SK-N-SH (cell line): ENCODE measurements at regions not wholly inside any gene's neighbourhood (a gene's known extent, or its start where the extent isn't known, plus 50 kb on each side); places are given as distances from the start of the nearest gene placed in this dataset.

ENCODE experiments used
- CTCF ChIA-PET: fragments of 300-600, 350-600 bp; formaldehyde crosslinking; extraction: SDS; loops from one replicate; lab custom pipeline; 2021; lab: Yijun Ruan, JAX
- POLR2A ChIA-PET: fragments of 350-600 bp; sonication (Branson Sonifier 250); formaldehyde crosslinking; extraction: SDS; loops from one replicate; lab custom pipeline; 2020; ENCODE audit warnings: antibody characterized with exemption, inconsistent platforms; lab: Yijun Ruan, JAX
- DNase-seq: peaks from one replicate; pipeline ENCODE4 v3.0.0; 2012
- H2AFZ ChIP-seq: fragments of 200-600 bp; sonication (generic); 2 replicates; pipeline ENCODE4 v1.8.1; 2016; ENCODE audit warnings: antibody characterized with exemption, mild to moderate bottlenecking, low read depth
- H3F3A ChIP-seq: fragments of 200-600 bp; sonication (generic); replicated peaks from 2 replicates; pipeline ENCODE3; 2016; ENCODE audit warnings: antibody characterized with exemption, mild to moderate bottlenecking; ENCODE audit not compliant: insufficient read depth
- H3K27ac ChIP-seq, 2 experiments: fragments of 200-500 bp in 1 of 2; fragments of 200-600 bp in 1 of 2; sonication (Bioruptor generic) in 1 of 2; sonication (generic), shearing (Covaris generic) in 1 of 2; 2 replicates each; pipeline versions ENCODE4 v1.5.1 to v1.6.1; 2014 to 2016; ENCODE audit warnings: low read depth in 2 of 2, inconsistent platforms in 1 of 2, low read length in 1 of 2, mild to moderate bottlenecking in 1 of 2, mixed read lengths in 1 of 2
- H3K27me3 ChIP-seq: fragments of 200-600 bp; sonication (generic), shearing (Covaris generic); 2 replicates; pipeline ENCODE4 v1.6.1; 2016; ENCODE audit warnings: mixed run types; ENCODE audit not compliant: insufficient read depth
- H3K36me3 ChIP-seq, 2 experiments: fragments of 200-500 bp in 1 of 2; fragments of 200-600 bp in 1 of 2; sonication (Bioruptor generic) in 1 of 2; sonication (generic) in 1 of 2; replicated peaks in 1 of 2; 2 replicates each; pipeline versions ENCODE3 to v1.5.1; 2014 to 2016; ENCODE audit warnings: low read length in 1 of 2, mild to moderate bottlenecking in 1 of 2; ENCODE audit not compliant: insufficient read depth in 2 of 2, control insufficient read depth in 1 of 2
- H3K4me1 ChIP-seq, 2 experiments: fragments of 200-500 bp in 1 of 2; fragments of 200-600 bp in 1 of 2; sonication (Bioruptor generic) in 1 of 2; sonication (generic), shearing (Covaris generic) in 1 of 2; 2 replicates each; pipeline versions ENCODE4 v1.5.1 to v1.6.1; 2014 to 2016; ENCODE audit warnings: low read depth in 1 of 2, low read length in 1 of 2, mixed run types in 1 of 2; ENCODE audit not compliant: insufficient read depth in 2 of 2, control insufficient read depth in 1 of 2
- H3K4me2 ChIP-seq: fragments of 200-600 bp; sonication (generic), shearing (Covaris generic); 2 replicates; pipeline ENCODE4 v1.6.1; 2017; ENCODE audit warnings: mixed run types
- H3K4me3 ChIP-seq, 2 experiments: fragments of 200-500 bp in 1 of 2; fragments of 200-600 bp in 1 of 2; sonication (Bioruptor generic) in 1 of 2; sonication (generic), shearing (Covaris generic) in 1 of 2; 2 replicates each; pipeline versions ENCODE4 v1.5.1 to v1.8.1; 2014 to 2016; ENCODE audit warnings: low read depth in 2 of 2, inconsistent platforms in 1 of 2, low read length in 1 of 2, mild to moderate bottlenecking in 1 of 2, mixed read lengths in 1 of 2, moderate library complexity in 1 of 2
- H3K79me2 ChIP-seq: fragments of 200-600 bp; sonication (generic); 2 replicates; pipeline ENCODE4 v1.8.1; 2017; ENCODE audit warnings: mild to moderate bottlenecking; ENCODE audit not compliant: insufficient read depth
- H3K9ac ChIP-seq: fragments of 200-600 bp; sonication (generic); 2 replicates; pipeline ENCODE4 v1.6.1; 2017; ENCODE audit warnings: mixed run types
- H3K9me2 ChIP-seq: fragments of 200-600 bp; sonication (generic); 2 replicates; pipeline ENCODE4 v1.6.1; 2017; ENCODE audit warnings: mixed run types
- H3K9me3 ChIP-seq: fragments of 200-600 bp; sonication (generic); 2 replicates; pipeline ENCODE4 v1.6.1; 2017; ENCODE audit warnings: mixed run types, mild to moderate bottlenecking, moderate library complexity
- H4K20me1 ChIP-seq: fragments of 200-600 bp; sonication (generic); 2 replicates; pipeline ENCODE4 v1.6.1; 2017; ENCODE audit warnings: mild to moderate bottlenecking, mixed run types; ENCODE audit not compliant: insufficient read depth
- ELF1 ChIP-seq: IDR thresholded peaks from 2 replicates; pipeline ENCODE4 v1.4.0; 2012
- EP300 ChIP-seq, 2 experiments: IDR thresholded peaks; 2 replicates each; pipeline versions ENCODE4 v1.4.0 to v1.6.1; 2012; ENCODE audit warnings: borderline replicate concordance in 1 of 2, low read depth in 1 of 2, low read length in 1 of 2
- EZH2phosphoT487 ChIP-seq: fragments of 200-600 bp; sonication (generic); IDR thresholded peaks from 2 replicates; pipeline ENCODE4 v1.6.1; 2017; ENCODE audit warnings: low read depth, mixed run types, mild to moderate bottlenecking, antibody characterized with exemption, moderate library complexity, borderline replicate concordance
- FOSL2 ChIP-seq: IDR thresholded peaks from 2 replicates; pipeline ENCODE4 v1.4.0; 2012; ENCODE audit warnings: low read depth, mild to moderate bottlenecking, moderate library complexity, borderline replicate concordance
- FOXJ3 ChIP-seq: sonication (generic); formaldehyde crosslinking; IDR thresholded peaks from 2 replicates; pipeline ENCODE4 v1.5.1; 2020; ENCODE audit warnings: mild to moderate bottlenecking, missing genetic modification reagents
- FOXM1 ChIP-seq: IDR thresholded peaks from 2 replicates; pipeline ENCODE4 v1.4.0; 2012; ENCODE audit warnings: low read depth, mild to moderate bottlenecking
- GABPA ChIP-seq: IDR thresholded peaks from 2 replicates; pipeline ENCODE4 v1.4.0; 2012; ENCODE audit warnings: low read depth, mild to moderate bottlenecking
- JUND ChIP-seq: IDR thresholded peaks from 2 replicates; pipeline ENCODE4 v1.4.0; 2012
- MAX ChIP-seq: IDR thresholded peaks from 2 replicates; pipeline ENCODE4 v1.4.0; 2012; ENCODE audit warnings: low read depth
- MEF2A ChIP-seq: IDR thresholded peaks from 2 replicates; pipeline ENCODE4 v1.4.0; 2012; ENCODE audit warnings: low read depth, borderline replicate concordance
- NFIC ChIP-seq: IDR thresholded peaks from 2 replicates; pipeline ENCODE4 v1.4.0; 2012; ENCODE audit warnings: borderline replicate concordance
- RCOR1 ChIP-seq: fragments of 150-350 bp; IDR thresholded peaks from 2 replicates; pipeline ENCODE4 v1.6.1; 2017; ENCODE audit warnings: antibody characterized with exemption, low read length
- SMC3 ChIP-seq: IDR thresholded peaks from 2 replicates; pipeline ENCODE4 v1.6.1; 2012; ENCODE audit warnings: low read depth, low read length, improper control_type of control experiment
- TCF12 ChIP-seq: IDR thresholded peaks from 2 replicates; pipeline ENCODE4 v1.4.0; 2012
- TEAD4 ChIP-seq: IDR thresholded peaks from 2 replicates; pipeline ENCODE4 v1.4.0; 2012; ENCODE audit warnings: mild to moderate bottlenecking, borderline replicate concordance; ENCODE audit not compliant: insufficient read depth
- WGBS: methylation state at CpG from one replicate; pipeline ENCODE4 v1.1.6; 2017; ENCODE audit warnings: low lambda C conversion rate; 5-methylcytosine and 5-hydroxymethylcytosine counted together
- TF ChIP-seq, protein P1 (sequence below): IDR thresholded peaks from 2 replicates; pipeline ENCODE4 v1.6.1; 2012; ENCODE audit warnings: mild to moderate bottlenecking, low read depth, low read length, moderate library complexity
- TF ChIP-seq, protein P2 (sequence below): IDR thresholded peaks from 2 replicates; pipeline ENCODE4; 2012
- TF ChIP-seq, protein P3 (sequence below): fragments of 200-600 bp; sonication (generic); IDR thresholded peaks from 2 replicates; pipeline ENCODE4 v1.6.1; 2017; ENCODE audit warnings: antibody characterized with exemption, mild to moderate bottlenecking, moderate library complexity
- TF ChIP-seq, protein P4 (sequence below): IDR thresholded peaks from 2 replicates; pipeline ENCODE4 v1.4.0; 2012; ENCODE audit warnings: low read depth, borderline replicate concordance

- TF ChIP-seq, protein P1, sequence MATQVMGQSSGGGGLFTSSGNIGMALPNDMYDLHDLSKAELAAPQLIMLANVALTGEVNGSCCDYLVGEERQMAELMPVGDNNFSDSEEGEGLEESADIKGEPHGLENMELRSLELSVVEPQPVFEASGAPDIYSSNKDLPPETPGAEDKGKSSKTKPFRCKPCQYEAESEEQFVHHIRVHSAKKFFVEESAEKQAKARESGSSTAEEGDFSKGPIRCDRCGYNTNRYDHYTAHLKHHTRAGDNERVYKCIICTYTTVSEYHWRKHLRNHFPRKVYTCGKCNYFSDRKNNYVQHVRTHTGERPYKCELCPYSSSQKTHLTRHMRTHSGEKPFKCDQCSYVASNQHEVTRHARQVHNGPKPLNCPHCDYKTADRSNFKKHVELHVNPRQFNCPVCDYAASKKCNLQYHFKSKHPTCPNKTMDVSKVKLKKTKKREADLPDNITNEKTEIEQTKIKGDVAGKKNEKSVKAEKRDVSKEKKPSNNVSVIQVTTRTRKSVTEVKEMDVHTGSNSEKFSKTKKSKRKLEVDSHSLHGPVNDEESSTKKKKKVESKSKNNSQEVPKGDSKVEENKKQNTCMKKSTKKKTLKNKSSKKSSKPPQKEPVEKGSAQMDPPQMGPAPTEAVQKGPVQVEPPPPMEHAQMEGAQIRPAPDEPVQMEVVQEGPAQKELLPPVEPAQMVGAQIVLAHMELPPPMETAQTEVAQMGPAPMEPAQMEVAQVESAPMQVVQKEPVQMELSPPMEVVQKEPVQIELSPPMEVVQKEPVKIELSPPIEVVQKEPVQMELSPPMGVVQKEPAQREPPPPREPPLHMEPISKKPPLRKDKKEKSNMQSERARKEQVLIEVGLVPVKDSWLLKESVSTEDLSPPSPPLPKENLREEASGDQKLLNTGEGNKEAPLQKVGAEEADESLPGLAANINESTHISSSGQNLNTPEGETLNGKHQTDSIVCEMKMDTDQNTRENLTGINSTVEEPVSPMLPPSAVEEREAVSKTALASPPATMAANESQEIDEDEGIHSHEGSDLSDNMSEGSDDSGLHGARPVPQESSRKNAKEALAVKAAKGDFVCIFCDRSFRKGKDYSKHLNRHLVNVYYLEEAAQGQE, result no peak; the same call in 1 of the 2 replicates
- no peak for TF ChIP-seq EZH2phosphoT487
- TF ChIP-seq, protein P2, sequence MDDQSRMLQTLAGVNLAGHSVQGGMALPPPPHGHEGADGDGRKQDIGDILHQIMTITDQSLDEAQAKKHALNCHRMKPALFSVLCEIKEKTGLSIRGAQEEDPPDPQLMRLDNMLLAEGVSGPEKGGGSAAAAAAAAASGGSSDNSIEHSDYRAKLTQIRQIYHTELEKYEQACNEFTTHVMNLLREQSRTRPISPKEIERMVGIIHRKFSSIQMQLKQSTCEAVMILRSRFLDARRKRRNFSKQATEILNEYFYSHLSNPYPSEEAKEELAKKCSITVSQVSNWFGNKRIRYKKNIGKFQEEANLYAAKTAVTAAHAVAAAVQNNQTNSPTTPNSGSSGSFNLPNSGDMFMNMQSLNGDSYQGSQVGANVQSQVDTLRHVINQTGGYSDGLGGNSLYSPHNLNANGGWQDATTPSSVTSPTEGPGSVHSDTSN, result no peak; the same call in 1 of the 2 replicates
- TF ChIP-seq JUND, result peak; percentile 90
- no peak for TF ChIP-seq FOXJ3 (CRISPR knock-in tag)
- no peak for TF ChIP-seq RCOR1
Measured at GRCh38 chr13:50410921-50411746, 395.9 kb downstream of the KCNRG start (continued).

GRCh38 chr13:50412046-50412617, 396.9 kb downstream of the KCNRG start:
- H3K4me2 ChIP-seq, result peak overlapping the region; percentile 51
- peak overlapping the region; percentile 13; the same call in 1 of the 2 replicates for H3K9ac ChIP-seq
- H2AFZ ChIP-seq, result no peak overlapping the region
- H3K27ac ChIP-seq, result peak overlapping the region in 1 of 2 experiments; percentile 80; a peak in 2 of 4 replicates
- DNase-seq, result no peak
- no peaks in the 10 kb centered on the region for H3K79me2 ChIP-seq
- H3K4me1 ChIP-seq, result peaks cover 0 to 15% of the 10 kb centered on the region in 2 experiments; a peak in 3 of 4 replicates
- 71% methylated on average over 4 of the region's 4 CpGs for WGBS
- no peaks in the 10 kb centered on the region for H3K9me2 ChIP-seq
- no peaks in the 10 kb centered on the region for H4K20me1 ChIP-seq
- H3K36me3 ChIP-seq, result no peaks in the 10 kb centered on the region
- H3K27me3 ChIP-seq, result no peaks in the 10 kb centered on the region
- CTCF ChIA-PET, result no interaction called here
- POLR2A ChIA-PET, result no interaction called here
- H3K4me3 ChIP-seq, result no peak overlapping the region
- H3F3A ChIP-seq, result peaks cover 20% of the 10 kb centered on the region
- H3K9me3 ChIP-seq, result no peaks in the 10 kb centered on the region
- TF ChIP-seq, protein P3, sequence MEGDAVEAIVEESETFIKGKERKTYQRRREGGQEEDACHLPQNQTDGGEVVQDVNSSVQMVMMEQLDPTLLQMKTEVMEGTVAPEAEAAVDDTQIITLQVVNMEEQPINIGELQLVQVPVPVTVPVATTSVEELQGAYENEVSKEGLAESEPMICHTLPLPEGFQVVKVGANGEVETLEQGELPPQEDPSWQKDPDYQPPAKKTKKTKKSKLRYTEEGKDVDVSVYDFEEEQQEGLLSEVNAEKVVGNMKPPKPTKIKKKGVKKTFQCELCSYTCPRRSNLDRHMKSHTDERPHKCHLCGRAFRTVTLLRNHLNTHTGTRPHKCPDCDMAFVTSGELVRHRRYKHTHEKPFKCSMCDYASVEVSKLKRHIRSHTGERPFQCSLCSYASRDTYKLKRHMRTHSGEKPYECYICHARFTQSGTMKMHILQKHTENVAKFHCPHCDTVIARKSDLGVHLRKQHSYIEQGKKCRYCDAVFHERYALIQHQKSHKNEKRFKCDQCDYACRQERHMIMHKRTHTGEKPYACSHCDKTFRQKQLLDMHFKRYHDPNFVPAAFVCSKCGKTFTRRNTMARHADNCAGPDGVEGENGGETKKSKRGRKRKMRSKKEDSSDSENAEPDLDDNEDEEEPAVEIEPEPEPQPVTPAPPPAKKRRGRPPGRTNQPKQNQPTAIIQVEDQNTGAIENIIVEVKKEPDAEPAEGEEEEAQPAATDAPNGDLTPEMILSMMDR, result no peak
- TF ChIP-seq FOXJ3 (CRISPR knock-in tag) (no peak), MEF2A (no peak), TCF12 (peak; percentile 76), FOXM1 (no peak), SMC3 (no peak), NFIC (peak; percentile 27; the same call in 1 of the 2 replicates), ELF1 (no peak), MAX (no peak), TEAD4 (no peak), FOSL2 (no peak), EP300 (IDR thresholded peaks at IDR 0.05; ENCODE audit: borderline replicate concordance in 1 of 2, low read depth in 1 of 2, low read length in 1 of 2) (peak; percentile 12 to 19; a peak in 1 of 4 replicates), GABPA (no peak)
- TF ChIP-seq, protein P4, sequence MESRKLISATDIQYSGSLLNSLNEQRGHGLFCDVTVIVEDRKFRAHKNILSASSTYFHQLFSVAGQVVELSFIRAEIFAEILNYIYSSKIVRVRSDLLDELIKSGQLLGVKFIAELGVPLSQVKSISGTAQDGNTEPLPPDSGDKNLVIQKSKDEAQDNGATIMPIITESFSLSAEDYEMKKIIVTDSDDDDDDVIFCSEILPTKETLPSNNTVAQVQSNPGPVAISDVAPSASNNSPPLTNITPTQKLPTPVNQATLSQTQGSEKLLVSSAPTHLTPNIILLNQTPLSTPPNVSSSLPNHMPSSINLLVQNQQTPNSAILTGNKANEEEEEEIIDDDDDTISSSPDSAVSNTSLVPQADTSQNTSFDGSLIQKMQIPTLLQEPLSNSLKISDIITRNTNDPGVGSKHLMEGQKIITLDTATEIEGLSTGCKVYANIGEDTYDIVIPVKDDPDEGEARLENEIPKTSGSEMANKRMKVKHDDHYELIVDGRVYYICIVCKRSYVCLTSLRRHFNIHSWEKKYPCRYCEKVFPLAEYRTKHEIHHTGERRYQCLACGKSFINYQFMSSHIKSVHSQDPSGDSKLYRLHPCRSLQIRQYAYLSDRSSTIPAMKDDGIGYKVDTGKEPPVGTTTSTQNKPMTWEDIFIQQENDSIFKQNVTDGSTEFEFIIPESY, result no peak
- TF ChIP-seq, protein P2, result peak; percentile 55
